NCI-H2029 (cell line): ENCODE measurements at regions not wholly inside any gene's neighbourhood (a gene's known extent, or its start where the extent isn't known, plus 50 kb on each side); places are given as distances from the start of the nearest gene placed in this dataset.
A peak's percentile ranks its signal among the peaks of the same experiment; 100 is the strongest.
"Not testable (repeated sequence)": the region's sequence is repeated elsewhere in the genome, so short reads cannot be mapped to it uniquely, and the experiment has no call there.

Experiments used
- DNase-seq: peaks from one replicate; lab custom pipeline; 2025; lab: John Stamatoyannopoulos, UW

DNA sequence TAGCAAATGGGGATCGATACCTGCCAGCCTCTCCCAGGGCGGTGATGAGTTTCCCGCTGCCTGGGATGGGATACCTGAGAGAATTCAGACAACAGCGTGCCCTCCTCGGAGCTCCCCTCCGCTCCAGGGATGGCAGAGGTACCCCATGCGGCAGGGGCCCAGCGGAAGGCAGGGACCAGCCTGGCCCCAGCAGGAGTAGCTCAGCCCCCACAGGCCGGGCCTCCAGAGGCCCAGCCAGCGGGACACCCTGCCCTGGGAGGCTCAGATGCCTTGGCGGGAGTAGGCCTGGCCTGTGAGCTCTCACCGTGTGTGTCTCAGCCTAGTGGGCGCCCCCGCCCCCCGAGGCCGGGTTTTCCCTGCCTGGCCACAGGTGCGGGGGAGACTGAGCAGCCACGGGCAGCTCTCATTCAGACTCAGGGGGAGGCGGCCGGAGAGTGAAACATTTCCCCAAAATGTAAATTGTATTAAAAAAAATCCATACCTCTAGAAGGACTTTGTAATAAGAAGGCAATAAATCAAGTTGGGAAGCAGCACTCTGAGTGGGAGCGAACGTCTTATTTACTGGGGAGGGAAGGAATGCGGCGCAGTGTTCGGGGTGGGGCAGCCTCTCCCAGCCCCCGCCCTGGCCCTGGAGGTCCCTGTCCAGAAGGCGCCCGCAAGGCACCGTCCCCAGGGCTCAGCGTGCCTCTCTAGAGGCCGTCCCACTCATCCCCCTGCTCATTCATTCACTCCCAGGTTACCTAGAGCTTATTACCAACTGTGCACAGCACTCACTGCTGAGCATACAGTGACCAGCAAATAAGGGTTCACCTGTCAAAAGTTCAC, 888.0 kb downstream of the BRD1 start:
- DNase-seq: no peak

DNA sequence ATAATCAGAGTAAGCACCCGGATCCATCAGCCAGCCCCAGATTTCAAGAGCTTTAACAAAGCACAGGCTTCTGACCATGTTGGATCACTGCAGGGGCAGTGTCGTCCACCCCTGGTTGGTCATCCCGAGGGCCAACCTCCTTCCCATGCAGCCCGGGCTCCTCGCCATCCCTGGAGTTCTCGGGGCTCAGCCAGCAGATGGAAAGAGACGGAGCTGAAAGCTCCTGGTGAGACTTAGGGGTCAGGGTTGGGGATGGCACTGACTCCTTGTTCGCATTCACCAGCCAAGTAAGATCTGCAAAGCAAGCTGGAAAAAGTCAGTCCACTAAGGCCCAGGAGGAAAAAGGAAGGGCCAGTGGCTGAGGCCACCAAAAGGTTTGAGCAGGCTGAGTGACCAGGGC, 888.9 kb downstream of the BRD1 start:
- no peak for DNase-seq

DNA sequence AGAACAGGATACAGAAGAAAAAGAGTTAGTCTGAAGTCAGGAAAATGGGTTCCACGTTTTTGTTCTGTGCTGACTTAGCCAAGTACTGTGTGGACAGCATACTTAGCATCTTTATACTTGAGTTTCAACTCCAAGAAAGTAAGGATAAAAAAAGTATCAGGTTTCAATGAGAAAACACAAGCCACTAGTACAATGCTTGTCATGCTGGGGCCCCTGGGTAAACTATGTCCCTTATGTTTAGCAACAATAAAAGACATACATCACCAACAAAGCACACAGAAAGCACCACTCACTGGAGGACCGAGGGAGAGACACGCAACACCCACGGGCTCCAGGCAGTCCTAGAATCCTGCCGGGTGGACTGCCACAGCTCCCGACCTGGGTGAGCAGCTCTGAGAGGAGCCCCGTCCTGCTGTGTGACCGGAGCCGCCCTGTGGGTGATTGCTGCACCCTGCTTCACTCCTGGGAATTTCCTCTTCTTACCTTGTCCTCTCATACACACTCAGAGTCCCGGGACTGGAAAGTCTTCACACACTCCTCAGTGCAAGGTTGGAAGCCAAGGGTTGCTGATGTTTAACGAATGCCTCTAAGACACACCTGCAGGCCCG, 890.5 kb downstream of the BRD1 start:
- DNase-seq: no peak

DNA sequence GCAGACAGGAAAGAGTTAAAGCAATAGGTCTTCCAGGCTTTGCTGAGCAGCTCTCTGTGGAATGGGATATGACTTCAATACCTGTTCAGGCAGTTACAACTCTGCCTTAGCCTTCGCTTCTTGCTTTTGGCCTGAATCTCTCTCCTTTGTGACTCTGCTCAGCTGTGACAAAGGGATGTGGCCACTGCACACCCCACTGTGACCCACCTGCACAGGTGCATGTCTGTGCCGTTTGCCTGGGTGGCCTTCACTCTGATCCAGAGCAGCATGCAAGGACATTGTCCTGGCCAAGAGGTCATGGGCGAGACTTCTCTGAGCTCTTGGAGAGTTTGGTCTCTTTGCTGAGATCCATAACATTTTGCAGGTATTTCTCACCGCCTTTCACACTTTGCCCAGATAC, 891.3 kb downstream of the BRD1 start:
- no peak for DNase-seq

DNA sequence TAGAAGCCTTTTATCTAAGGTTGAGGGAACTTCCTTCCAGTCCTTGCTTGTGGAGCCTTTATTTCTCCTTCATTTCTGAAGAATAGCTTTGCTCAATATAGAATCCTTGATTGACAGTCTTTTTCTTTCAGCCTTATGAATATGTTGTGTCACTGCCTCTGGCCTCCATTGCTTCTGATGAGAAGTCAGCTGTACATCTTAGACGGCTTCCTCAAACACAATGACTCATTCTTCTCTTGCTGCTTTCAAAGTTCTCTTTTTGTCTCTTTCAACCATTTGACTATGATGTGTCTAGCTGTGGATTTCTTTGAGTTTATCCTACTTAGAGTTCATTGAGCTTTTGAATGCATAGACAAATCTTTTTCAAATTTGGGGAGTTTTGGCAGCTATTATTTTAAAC, 893.2 kb downstream of the BRD1 start:
- no peak for DNase-seq

DNA sequence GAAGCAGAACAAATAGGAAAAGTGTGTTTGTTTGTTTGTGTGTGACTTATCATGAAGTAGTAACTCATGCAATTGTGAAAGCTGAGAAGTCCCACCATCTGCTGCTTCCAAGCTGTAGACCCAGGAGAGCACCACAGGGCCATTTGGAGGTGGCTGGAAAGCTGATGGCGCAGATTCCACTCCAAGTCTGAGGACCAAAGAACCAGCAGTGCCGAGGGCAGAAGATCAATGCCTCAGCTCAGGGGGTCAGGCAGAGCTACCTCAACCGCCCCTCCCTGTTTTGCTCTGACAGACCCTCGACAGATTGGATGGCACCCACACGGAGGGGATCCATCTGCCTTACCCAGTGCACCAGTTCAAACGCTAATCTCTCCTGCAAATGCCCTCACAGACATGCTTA, 896.2 kb downstream of the BRD1 start:
- no peak for DNase-seq

DNA sequence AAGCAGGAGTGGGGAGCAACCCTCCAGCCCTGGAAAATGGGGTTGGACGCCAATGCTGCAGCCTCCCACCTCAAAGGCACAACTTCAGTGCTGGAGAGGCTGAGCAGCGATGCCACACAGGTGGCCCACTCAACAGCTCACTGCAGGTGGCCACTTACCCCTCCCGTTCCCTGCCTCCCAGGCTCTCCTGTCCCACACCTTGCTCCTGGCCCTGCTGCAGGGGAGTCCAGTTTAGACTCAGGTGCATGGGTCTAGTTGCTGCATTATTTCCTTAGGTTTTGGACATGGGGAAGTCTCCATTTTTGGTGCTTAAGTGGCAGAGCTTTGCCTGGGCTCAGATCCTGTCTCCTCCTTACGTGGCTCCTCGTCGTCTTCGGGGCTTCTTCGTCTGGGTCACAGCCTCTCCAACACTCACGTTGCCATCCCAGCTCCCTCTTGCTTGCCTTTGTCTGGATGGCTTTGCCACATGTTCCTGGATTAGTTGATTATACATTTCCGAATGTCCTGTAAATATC, 898.3 kb downstream of the BRD1 start:
- DNase-seq: no peak

DNA sequence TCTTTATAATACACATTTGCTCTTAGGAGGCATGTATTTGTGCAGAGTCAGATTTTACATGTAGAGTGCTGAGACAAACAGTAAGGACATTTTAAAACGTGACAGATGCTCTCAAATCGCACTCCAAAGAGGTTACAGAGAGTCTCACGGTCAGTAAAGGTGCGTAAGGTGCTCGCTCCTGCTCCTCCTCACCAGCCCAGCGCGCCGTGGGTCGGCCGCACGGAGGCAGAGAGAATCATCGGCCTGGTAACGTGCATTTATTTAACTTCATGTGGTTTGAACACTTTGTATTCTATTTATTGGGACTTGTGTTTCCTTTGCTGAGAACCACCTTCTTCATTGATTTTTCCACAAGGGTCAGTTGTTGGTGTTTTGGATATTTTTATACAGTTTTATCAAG, 900.1 kb downstream of the BRD1 start:
- DNase-seq: no peak

DNA sequence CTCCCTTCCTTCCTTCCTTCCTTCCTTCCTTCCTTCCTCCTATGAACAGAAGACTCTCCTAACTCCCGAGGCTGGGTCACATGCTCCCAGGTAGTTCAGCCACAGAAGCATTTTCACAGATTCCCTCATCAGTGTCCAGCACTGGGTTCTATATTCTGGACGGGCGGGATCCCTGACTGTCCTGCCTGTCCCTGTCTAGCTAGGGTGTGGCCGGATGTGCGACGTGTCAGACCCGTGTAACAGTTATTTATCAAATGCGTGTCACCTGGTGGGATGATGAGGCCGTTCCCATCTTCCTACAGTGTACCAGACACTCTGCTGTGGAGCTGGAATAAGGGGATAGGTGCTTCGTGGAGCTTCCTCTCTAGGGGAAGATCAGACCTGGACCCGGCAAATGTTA, 901.0 kb downstream of the BRD1 start:
- DNase-seq: no peak

DNA sequence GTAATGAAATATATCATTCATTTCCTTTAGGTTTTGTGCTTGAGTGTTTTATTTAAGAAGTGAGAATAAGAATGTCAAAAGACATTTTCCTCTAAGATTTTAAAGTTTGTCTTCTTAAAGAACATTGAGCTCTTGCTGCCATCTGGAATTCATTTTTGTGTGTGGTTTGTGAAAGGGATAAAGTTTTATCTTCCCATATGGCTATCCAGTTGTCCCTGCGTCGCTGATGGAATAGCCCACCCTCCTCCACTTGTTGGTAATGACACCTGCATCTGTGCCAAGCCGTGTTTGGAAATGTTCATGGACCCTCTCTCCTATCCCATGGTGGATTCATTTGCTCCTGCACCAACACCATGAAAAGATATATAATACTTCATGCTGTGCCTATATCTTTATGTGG, 901.5 kb downstream of the BRD1 start:
- no peak for DNase-seq

DNA sequence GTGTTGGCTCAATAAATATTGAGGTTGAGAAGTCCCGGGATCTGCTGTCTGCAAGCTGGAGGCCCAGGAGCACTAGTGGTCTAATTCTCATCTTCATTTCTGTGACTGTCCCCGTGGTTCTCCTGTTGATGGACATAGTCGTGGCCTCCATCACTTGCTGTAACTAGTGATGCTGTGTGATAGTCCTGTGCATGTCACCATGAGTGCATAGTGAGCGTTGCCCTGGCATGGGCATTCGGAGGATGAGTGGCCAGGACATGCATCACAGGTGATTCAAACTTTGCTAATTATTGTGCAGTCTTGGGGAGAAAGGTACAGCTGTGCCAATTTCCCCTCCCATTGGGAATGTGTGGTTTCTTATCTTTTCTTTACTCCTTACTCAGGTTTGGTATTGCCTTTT, 902.2 kb downstream of the BRD1 start:
- no peak for DNase-seq

DNA sequence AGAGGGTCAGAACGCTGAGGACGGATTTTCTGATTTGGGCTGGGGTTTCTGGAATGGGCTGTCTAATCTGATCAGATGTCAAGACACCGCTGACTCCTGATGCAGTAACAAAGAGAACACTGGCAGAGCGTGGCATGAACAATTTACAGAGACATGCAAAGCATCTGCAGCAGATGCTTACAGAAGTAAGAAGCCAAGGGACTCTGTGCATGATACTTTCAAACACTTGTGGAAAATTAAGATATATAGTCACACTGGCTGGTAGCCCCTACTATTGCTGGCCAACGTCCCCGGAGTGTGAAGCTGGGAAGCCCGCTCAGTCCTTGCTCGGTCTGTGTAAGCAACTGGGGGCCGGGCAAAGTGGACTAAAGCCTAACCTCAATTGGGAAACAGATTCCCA, 903.7 kb downstream of the BRD1 start:
- no peak for DNase-seq

DNA sequence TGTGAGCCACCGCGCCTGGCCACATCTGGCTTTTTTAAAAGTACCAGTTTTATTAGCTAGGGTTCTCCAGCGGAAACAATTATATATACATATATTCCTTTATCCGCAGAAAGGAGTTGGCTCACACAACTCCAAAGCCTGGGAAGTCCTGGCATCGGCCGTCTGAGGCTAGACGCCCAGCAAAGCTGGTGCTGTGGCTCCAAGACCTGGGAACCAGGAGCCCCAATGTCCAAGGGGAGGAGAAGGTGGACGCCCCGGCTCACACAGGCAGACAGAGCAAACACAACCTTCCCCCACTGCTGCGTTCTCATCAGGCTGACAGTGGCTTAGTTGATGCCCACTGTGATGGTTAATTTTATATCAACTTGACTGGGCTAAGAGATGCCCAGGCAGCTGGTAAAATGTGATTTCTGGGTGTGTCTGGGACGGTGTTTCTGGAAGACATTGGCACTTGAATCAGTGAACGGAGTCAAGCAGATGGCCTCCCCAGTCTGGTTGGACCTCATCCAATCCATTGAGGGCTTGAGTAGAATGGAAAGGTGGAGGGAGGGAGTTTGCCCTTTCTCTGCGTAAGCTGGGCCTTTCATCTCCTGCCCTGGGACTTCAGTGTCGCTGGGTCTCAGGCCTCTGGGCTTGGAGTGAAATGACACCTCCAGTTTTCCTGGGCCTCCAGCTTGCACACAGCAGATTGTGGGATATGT, 904.4 kb downstream of the BRD1 start:
- DNase-seq: peak; percentile 21

DNA sequence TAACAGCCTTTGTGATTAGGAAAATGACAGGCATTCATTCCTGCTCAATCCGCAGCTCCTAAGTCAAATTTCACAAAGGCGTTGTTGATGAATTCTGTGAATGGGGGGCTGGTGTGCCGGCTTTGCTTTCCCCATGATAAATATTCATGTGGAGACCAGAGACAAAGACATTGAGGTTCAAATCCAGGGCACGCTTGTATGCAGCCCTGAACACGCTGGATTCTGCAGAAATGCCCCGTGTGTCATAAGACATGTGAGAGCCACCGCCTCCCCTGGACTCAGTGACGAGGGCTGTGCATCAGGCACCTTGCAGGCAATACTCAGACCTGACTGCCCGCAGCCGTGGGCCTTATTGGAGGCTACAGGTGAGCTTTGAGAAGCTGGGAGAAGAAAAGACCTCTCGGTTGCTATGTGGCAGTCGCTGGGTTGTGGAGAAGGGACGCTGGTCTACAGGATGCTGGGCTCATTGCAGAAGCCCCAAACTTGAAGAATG, 906.2 kb downstream of the BRD1 start:
- no peak for DNase-seq

DNA sequence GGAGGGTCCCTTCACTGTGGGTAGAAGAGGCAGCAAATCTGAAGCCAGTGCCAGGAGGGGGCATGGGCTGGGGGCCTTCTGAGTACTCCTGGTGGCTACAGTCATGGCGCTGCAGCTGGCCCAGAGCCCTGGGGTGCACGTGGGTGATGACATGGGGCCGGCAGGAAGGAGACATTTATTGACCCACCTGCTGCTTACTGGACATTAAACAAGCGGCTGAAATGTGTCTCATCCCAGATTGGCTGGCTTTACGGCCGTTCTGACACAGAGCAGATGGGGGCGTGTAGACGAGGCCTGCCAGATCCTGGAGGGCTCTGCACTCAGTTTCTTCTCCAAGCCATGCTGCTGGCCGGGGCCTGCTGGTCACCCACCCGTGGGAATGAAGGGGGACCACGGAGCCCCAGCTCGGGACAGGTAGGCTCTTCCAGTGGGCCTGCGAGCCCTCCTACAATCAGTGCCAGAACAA, 906.9 kb downstream of the BRD1 start:
- peak; percentile 13 for DNase-seq

DNA sequence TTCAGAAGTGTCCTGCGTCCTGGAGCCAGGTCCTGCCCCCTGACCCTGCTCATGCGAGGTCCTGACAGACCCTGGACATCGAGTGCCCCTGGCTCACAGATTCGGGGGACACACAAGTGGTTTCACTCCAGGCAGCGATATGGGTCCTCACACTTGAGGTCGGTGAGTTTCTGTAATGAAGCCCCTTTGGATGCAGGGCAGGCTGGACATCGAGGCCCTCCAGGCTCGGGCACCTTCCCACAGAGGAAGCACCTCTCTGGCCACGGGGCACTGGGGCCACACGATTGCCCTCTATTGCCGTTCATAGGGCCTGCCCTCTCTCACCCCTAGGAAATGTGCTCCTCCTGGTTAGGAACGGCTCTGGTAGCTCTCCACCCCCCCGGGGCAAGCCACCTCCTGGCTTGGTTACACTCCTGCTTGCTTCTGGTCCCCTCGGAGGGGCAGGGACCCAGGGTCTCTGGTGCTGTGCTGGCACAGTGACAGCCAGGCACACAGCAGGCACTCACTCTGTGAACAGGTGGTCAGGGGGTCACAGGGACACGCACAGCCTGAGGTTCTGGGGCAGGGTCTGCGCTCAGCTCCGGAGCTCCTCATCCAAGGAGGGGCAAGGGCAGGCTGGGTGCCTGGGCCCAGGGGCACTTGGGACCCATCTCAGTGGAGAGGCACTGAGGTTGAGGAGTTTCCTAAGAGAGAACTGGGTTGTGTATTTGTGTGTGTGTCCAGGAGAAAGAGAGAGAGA, 907.7 kb downstream of the BRD1 start:
- no peak for DNase-seq

DNA sequence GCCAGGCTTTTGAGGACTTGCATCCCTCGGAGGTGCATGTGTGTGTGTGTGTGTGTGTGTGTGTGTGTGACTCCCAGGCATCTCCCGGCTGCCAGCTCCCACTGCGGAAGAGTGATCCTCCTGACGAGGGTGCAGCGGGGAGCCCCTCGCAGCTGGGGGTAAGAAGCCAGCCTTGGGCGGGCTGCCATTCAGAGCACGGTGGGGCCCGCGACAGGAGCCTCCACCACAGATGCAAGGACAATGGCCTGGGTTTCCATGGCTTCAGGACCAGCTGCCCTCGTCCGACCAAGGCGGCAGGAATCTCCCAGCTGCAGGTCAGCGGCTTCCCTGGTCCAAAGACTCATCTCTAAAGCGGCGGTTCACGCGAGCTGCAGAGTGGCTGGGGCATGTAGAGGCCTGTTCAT, 908.5 kb downstream of the BRD1 start:
- no peak for DNase-seq

DNA sequence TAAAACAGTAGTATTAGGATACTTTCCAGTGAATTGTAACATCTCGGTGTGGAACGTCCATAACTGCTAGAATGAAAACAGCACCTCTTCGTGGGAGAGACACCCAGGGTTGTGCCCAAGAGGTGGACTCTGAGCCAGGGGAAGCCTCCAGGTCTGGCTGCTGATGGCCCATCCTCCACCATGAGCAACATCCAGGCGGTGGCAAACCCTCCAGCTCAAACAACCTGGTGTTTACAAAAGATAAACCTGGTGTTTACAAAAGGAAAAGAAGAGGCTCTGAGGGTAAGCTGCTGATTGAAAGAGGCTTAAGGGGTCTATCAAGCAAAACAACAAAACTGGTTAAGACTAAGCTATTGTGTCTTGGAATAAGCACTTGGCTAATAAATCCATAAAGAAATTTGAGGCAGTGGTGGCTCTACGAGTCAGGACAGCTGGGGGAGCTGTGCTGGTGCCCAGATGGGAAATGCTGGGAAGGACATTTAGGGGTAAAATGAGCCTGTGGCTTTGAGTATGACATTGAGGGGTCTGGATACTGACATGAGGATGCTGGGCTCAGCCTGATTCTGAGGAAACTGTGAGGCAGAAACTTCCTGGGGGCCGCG, 909.0 kb downstream of the BRD1 start:
- peak; percentile 83 for DNase-seq

DNA sequence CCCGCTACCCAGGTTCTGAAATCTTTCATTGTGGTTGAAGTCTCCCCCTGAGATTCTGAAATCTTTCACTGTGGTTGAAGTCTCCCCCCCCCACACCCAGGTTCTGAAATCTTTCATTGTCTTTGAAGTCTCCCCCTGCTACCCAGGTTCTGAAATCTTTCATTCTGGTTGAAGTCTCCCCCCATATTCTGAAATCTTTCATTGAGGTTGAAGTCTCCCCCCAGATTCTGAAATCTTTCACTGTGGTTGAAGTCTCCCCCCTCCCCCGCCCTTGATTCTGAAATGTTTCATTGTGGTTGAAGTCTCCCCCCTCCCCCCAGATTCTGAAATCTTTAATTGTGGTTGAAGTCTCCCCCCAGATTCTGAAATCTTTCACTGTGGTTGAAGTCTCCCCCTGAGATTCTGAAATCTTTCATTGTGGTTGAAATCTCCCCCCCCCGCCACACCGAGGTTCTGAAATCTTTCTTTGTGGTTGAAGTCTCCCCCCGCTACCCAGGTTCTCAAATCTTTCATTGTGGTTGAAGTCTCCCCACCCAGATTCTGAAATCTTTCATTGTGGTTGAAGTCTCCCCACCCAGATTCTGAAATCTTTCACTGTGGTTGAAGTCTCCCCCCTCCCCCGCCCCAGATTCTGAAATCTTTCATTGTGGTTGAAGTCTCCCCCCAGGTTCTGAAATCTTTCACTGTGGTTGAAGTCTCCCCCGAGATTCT, 915.2 kb downstream of the BRD1 start:
- not testable (repeated sequence) for DNase-seq

DNA sequence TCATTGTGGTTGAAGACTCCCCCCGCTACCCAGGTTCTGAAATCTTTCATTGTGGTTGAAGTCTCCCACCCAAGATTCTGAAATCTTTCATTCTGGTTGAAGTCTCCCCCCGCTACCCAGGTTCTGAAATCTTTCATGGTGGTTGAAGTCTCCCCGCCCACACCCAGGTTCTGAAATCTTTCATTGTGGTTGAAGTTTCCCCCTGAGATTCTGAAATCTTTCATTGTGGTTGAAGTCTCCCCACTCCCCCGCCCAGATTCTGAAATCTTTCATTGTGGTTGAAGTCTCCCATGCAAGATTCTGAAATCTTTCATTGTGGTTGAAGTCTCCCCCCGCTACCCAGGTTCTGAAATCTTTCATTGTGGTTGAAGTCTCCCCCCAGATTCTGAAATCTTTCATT, 916.0 kb downstream of the BRD1 start:
- not testable (repeated sequence) for DNase-seq

DNA sequence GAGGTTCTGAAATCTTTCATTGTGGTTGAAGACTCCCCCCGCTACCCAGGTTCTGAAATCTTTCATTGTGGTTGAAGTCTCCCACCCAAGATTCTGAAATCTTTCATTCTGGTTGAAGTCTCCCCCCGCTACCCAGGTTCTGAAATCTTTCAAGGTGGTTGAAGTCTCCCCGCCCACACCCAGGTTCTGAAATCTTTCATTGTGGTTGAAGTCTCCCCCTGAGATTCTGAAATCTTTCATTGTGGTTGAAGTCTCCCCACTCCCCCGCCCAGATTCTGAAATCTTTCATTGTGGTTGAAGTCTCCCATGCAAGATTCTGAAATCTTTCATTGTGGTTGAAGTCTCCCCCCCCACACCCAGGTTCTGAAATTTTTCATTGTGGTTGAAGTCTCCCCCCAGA, 916.6 kb downstream of the BRD1 start:
- DNase-seq: not testable (repeated sequence)
